Astrocyte (in vitro differentiated cells and primary cell): ENCODE measurements at regions not wholly inside any gene's neighbourhood (a gene's known extent, or its start where the extent isn't known, plus 50 kb on each side); places are given as distances from the start of the nearest gene placed in this dataset.

Experiments used
- EZH2 ChIP-seq: IDR thresholded peaks from 2 replicates; pipeline ENCODE4 v1.6.1; 2012; ENCODE audit warnings: mild to moderate bottlenecking, low read length, inconsistent platforms; ENCODE audit not compliant: insufficient read depth
- TF ChIP-seq, protein P1 (sequence below): IDR thresholded peaks from 2 replicates; pipeline ENCODE4 v1.5.1; 2011; ENCODE audit warnings: low read depth, mild to moderate bottlenecking, inconsistent platforms, low read length, moderate library complexity; ENCODE audit not compliant: insufficient read depth

GRCh38 chr11:79807506-79807905 lies 366.7 kb upstream of the TENM4 start:
- TF ChIP-seq, protein P1, sequence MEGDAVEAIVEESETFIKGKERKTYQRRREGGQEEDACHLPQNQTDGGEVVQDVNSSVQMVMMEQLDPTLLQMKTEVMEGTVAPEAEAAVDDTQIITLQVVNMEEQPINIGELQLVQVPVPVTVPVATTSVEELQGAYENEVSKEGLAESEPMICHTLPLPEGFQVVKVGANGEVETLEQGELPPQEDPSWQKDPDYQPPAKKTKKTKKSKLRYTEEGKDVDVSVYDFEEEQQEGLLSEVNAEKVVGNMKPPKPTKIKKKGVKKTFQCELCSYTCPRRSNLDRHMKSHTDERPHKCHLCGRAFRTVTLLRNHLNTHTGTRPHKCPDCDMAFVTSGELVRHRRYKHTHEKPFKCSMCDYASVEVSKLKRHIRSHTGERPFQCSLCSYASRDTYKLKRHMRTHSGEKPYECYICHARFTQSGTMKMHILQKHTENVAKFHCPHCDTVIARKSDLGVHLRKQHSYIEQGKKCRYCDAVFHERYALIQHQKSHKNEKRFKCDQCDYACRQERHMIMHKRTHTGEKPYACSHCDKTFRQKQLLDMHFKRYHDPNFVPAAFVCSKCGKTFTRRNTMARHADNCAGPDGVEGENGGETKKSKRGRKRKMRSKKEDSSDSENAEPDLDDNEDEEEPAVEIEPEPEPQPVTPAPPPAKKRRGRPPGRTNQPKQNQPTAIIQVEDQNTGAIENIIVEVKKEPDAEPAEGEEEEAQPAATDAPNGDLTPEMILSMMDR, result no peak
- TF ChIP-seq EZH2, result no peak
